ENCODE measurements at regions not wholly inside any gene's neighbourhood (a gene's known extent, or its start where the extent isn't known, plus 50 kb on each side); places are given as distances from the start of the nearest gene placed in this dataset.

GRCh38 chr14:81784084-81784483 is 250.4 kb upstream of the SEL1L start:
- TF ChIP-seq CTCF (IDR thresholded peaks at IDR 0.05): no peak
- no peak for TF ChIP-seq POLR2A (IDR thresholded peaks at IDR 0.05)

Data from prostate gland (tissue), 2 donors.